ENCODE measurements at regions not wholly inside any gene's neighbourhood (a gene's known extent, or its start where the extent isn't known, plus 50 kb on each side); places are given as distances from the start of the nearest gene placed in this dataset.

DNA sequence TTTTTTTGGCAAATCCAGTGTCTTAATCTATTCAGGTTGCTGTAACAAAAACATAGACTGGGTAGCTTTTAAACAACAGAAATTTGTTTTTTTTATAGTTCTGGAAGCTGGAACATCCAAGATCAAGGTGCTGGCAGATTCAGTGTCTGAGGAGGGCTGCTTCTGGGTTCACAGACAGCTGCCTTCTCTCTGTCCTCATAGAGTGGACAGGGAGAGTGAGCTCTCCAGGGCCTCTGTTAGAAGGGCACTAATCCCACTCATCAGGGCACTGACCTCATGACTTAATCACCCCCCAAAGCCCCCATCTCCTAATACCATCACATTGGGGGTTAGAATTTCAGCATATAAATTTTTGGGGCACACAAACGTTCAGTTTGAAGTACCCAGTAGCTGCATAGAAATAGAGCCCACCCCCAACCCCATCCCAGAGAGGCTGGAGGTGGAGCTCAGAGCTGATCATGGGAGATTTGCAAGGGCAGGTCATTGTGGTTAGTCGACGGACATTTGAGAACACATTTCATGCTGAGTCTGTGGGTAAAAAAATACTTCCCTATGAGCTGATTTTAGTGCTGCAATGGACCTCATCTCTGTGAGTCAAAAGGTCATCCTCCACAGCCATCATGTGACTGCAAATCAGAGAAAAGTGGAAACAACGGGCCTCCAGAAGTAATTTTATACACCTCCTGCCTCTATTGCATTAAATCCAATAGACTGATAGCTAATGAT lies 203.1 kb upstream of the CADM1 start:
- no peaks in the 10 kb centered on the region for H3K36me3 ChIP-seq
- no peak for DNase-seq (ENCODE audit: low spot score in 2 of 2)
- TF ChIP-seq, protein P1, sequence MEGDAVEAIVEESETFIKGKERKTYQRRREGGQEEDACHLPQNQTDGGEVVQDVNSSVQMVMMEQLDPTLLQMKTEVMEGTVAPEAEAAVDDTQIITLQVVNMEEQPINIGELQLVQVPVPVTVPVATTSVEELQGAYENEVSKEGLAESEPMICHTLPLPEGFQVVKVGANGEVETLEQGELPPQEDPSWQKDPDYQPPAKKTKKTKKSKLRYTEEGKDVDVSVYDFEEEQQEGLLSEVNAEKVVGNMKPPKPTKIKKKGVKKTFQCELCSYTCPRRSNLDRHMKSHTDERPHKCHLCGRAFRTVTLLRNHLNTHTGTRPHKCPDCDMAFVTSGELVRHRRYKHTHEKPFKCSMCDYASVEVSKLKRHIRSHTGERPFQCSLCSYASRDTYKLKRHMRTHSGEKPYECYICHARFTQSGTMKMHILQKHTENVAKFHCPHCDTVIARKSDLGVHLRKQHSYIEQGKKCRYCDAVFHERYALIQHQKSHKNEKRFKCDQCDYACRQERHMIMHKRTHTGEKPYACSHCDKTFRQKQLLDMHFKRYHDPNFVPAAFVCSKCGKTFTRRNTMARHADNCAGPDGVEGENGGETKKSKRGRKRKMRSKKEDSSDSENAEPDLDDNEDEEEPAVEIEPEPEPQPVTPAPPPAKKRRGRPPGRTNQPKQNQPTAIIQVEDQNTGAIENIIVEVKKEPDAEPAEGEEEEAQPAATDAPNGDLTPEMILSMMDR (IDR thresholded peaks at IDR 0.05), result no peak
- intact Hi-C loops (cut with DNase I), result no loop called here
- H3K27ac ChIP-seq, result peak overlapping the region in 1 of 2 donors; percentile 65
- H3K4me3 ChIP-seq, result no peak overlapping the region
- peaks cover 0 to 7% of the 10 kb centered on the region in 2 donors for H3K4me1 ChIP-seq
- H3K27me3 ChIP-seq, result no peaks in the 10 kb centered on the region
- no peaks in the 10 kb centered on the region for H3K9me3 ChIP-seq

GRCh38 chr11:115706626-115707135 lies 202.5 kb upstream of the CADM1 start:
- Histone ChIP-seq H3K4me3 (no peak overlapping the region), H3K9me3 (no peaks in the 10 kb centered on the region), H3K27me3 (no peaks in the 10 kb centered on the region), H3K27ac (peak overlapping the region in 1 of 2 donors; percentile 65), H3K36me3 (no peaks in the 10 kb centered on the region), H3K4me1 (peaks cover 0 to 7% of the 10 kb centered on the region in 2 donors)
- no peak for DNase-seq (ENCODE audit: low spot score in 2 of 2)
- intact Hi-C loops (cut with DNase I), result no loop called here
- TF ChIP-seq, protein P1 (IDR thresholded peaks at IDR 0.05), result no peak

- Histone ChIP-seq H3K27me3 (no peaks in the 10 kb centered on the region), H3K36me3 (no peaks in the 10 kb centered on the region), H3K9me3 (no peaks in the 10 kb centered on the region), H3K4me3 (no peak overlapping the region), H3K4me1 (peaks cover 0 to 10% of the 10 kb centered on the region in 2 donors), H3K27ac (no peak overlapping the region)
- intact Hi-C loops (cut with DNase I), result no loop called here
- DNase-seq (ENCODE audit: low spot score in 2 of 2), result no peak
- TF ChIP-seq, protein P1 (IDR thresholded peaks at IDR 0.05), result no peak
Observed at GRCh38 chr11:115705200-115705599, 201.0 kb upstream of the CADM1 start.

DNA sequence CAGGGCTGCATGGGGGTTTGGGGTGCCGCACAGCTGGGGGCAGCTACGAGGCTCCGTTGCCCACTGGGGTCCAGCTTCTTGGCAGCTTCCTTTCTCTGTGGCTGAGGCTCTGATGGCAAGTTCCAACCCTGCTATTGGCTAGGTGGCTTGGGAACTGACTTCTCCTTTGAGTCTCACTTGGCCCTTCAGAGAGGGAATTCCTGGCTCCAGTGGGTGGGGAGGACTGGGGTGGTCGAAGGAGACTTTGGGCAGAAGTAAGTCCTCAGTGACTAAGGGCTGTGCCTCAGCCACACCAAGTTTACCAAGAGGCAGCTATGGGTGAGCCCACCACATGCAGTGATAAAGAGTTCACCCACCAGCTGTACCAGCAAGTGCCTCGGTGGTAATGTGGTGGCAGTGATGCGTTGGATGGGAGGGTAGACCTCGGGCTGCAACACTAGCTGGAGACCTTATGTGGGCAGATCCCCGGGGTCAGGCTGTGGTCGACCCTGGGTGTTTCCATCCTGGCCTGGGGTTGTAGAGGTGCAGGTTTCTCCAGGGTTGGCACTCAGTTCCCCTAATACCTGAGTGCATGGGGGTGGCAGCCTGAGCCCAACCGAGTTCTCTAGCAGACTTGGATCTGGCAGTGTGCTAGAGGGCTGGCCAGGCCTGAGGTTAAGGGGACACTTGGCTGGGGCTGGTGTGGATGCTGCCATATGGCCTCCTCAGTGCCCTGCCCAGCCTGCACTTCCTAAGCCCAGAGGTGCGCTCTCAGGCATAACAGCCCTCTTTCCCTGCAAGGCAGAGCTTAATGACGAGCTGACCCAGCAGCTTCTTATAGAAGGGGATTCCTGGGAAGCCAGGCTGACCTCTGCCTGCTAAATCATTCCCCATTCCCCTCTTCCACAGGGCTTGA lies 197.0 kb upstream of the CADM1 start:
- no peak for DNase-seq (ENCODE audit: low spot score in 2 of 2)
- TF ChIP-seq, protein P1 (IDR thresholded peaks at IDR 0.05), result no peak

DNA sequence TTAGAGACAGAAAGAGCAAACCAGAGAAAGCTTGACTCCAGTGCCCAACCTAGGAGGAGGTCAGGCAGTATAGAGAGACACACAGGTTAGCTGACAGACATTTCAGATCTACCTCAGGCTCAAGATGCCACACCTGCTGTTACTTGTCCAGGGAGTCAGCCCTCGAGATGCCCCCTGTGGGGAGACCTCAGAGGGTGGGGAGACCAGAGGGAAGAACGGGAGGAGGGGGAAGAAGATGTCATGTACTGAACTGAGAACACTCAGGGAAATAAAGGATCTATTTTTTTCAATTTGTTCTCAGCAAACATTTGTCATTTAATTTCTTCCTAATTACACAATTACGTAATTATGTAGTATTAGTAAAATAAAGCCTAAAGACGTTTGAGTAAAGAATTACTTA lies 196.3 kb upstream of the CADM1 start:
- H3K27ac ChIP-seq, result peak overlapping the region; percentile 20 to 60
- H3K4me1 ChIP-seq, result peaks cover 3 to 14% of the 10 kb centered on the region in 2 donors
- no peak for DNase-seq (ENCODE audit: low spot score in 2 of 2)
- TF ChIP-seq, protein P1 (IDR thresholded peaks at IDR 0.05), result no peak
- no peak overlapping the region for H3K4me3 ChIP-seq
- no peaks in the 10 kb centered on the region for H3K27me3 ChIP-seq
- no peaks in the 10 kb centered on the region for H3K9me3 ChIP-seq
- H3K36me3 ChIP-seq, result no peaks in the 10 kb centered on the region
- intact Hi-C loops (cut with DNase I), result loop anchor here (1.0 kb wide), 1 partner anchor 197 kb away; no protein-coding TSS in a partner anchor

More for the DNA sequence above, 197.0 kb upstream of the CADM1 start:
- Histone ChIP-seq H3K27me3 (no peaks in the 10 kb centered on the region), H3K27ac (no peak overlapping the region), H3K4me1 (peaks cover 3 to 14% of the 10 kb centered on the region in 2 donors), H3K36me3 (no peaks in the 10 kb centered on the region), H3K4me3 (no peak overlapping the region), H3K9me3 (no peaks in the 10 kb centered on the region)
- intact Hi-C loops (cut with DNase I), result loop anchor here (1.0 kb wide), 1 partner anchor 198 kb away; no protein-coding TSS in a partner anchor
